HTR-8/SVneo (cell line): ENCODE measurements at regions not wholly inside any gene's neighbourhood (a gene's known extent, or its start where the extent isn't known, plus 50 kb on each side); places are given as distances from the start of the nearest gene placed in this dataset.

Experiments
- DNase-seq: peaks from one replicate; pipeline ENCODE4 v3.0.0; 2011; ENCODE audit warnings: low spot score, mixed read lengths; ENCODE audit not compliant: insufficient read length
- FAIRE-seq: peaks from 2 replicates; lab custom pipeline; 2011; peaks lifted over from hg19 to GRCh38; lab: Jason Lieb, UNC

DNA sequence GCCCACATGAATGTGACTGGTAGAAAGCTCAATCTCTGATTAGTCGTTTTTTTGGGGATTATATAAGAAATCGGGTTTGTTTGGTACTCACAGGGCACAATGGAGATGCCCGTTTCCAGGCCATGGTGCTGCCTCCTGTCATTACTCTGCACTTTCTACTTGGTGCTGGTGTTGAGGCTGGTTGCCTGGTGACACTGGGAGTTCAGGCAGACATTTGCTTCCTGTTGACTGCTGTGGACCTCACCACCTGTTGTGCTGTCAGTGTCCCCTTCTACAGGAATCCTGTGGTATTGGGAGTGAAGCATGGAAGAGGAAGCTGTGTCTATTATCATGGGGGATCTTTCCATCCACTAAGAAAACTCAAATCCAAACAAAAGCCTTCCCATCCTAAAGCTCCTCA lies 227.2 kb upstream of the TBL1XR1 start:
- FAIRE-seq (no peak), DNase-seq (no peak)

GRCh38 chr3:177425042-177425441 lies 227.8 kb upstream of the TBL1XR1 start:
- no peak for DNase-seq
- FAIRE-seq: no peak

DNA sequence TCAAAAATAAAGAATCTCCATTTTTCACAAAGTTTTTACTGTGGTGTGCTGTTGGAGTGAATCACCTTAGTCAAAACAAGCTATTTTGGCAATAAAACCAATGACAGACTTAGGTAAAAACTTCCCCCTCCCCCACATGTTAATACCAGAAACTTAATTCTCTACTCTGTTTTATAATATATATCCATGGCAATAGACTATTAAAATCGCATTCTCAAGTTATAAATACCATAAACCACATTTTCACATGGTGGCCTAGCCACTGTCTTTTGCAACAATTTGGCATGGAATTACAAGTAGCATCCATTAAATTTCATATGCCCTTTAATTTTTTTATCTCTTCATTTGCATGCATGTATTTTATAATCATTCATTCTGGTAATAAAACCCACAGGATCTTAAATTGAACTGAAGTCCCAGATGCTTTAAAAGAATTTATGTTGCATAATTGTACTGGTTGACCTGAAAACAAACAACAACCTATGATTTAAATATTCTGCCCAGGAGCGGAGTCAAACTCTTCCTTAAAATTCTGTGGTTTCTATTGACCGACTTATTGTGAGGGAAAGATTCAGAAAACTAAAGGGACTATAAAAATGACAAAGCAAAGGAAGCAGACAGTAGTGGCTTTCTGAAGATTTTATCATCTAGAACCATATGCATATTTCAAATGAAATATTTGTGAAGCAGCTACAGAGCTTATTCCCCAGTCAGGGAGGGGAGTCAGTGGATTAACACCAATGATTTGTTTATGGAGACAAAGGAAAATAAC lies 229.0 kb upstream of the TBL1XR1 start:
- no peak for DNase-seq
- no peak for FAIRE-seq

GRCh38 chr3:177426878-177427495 lies 229.7 kb upstream of the TBL1XR1 start:
- FAIRE-seq (no peak), DNase-seq (no peak)

- FAIRE-seq (no peak), DNase-seq (no peak)
These were observed 230.3 kb upstream of the TBL1XR1 start for GRCh38 chr3:177427540-177427939.

- DNase-seq (no peak), FAIRE-seq (no peak)
These were observed 231.8 kb upstream of the TBL1XR1 start for GRCh38 chr3:177429079-177429478.

- FAIRE-seq: no peak
These were observed 232.5 kb upstream of the TBL1XR1 start for GRCh38 chr3:177429771-177430170.

GRCh38 chr3:177430653-177431052 lies 233.4 kb upstream of the TBL1XR1 start:
- FAIRE-seq: no peak

More at GRCh38 chr3:177429771-177430170, 232.5 kb upstream of the TBL1XR1 start:
- DNase-seq: no peak

DNA sequence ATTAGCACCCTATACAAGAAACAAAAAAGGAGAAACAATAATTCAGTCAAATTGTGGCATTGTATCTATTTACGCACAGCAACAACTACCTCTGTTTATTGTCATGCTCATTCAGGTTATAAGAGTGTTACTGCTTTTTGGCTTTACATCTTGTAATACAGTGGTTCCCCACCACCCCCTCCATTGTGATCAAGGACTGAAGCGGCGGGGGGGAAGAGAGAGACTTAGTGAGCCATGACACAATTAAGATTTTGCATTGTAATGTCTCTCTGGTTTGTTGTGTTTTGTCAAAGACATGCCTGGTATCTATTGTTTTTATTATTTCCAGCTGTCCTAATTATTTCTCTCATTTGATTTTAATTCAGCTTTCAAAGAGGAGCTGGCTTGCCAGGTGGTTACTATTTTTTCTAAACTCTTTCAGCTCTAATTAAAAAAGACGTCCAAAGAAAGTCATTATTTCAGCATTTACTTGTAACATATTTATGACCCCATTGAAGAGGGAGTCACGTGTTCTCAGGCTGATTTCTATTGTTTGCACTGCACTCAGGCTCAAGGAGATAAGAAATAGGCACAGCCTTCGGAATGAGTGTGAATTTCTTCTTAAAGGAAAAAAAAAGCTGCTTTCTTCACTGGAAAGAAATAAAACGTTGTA lies 234.4 kb upstream of the TBL1XR1 start:
- DNase-seq (no peak), FAIRE-seq (no peak)

More at GRCh38 chr3:177430653-177431052, 233.4 kb upstream of the TBL1XR1 start:
- no peak for DNase-seq

DNA sequence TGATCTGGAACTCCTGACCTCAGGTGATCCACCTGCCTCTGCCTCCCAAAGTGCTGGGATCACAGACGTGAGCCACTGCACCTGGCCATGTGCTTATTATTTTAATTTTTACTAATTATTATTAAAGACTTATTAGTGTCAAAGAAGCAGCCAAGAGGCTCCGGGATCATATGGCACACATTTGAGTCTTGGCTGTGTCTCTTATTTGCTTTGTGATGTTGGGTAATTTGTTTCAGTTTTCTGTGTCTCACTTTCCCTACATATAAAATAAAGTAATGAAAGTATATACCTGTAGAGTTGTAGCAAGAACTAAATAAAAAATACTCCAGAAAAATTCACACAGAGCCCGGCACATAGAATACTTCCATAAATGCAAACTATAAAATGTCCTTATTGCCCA lies 238.0 kb upstream of the TBL1XR1 start:
- no peak for DNase-seq
- FAIRE-seq: no peak

- DNase-seq (no peak), FAIRE-seq (no peak)
These were observed 240.4 kb upstream of the TBL1XR1 start for GRCh38 chr3:177437513-177438337.

DNA sequence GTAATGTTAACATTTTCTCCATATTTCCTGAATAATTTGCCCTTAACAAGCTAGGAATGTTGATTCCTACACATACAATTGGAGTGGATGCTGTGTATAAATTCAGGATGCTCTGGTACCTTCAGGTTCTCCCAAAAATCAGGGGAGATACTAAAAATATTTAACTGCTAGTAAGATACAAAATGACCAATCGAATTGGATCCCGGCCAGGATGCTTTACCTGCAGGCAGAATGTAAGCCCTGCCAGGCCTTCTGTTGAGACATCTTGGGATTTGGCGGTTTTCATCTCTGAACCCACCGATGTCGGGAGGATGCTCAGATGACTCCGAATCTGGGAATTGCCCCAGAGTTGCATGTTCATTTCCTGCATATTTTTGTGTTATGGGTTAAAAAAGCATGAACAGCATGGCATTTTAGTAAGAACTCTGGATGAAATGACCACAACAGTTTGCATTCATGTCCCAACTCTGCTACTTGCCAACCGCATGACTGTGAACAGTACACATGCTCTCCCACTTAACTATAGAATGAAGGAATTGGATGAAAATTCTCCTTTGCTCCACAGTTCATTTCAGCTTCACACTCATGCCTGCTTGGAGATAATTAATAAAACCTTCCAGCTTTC lies 241.4 kb upstream of the TBL1XR1 start:
- FAIRE-seq (no peak), DNase-seq (no peak)

DNA sequence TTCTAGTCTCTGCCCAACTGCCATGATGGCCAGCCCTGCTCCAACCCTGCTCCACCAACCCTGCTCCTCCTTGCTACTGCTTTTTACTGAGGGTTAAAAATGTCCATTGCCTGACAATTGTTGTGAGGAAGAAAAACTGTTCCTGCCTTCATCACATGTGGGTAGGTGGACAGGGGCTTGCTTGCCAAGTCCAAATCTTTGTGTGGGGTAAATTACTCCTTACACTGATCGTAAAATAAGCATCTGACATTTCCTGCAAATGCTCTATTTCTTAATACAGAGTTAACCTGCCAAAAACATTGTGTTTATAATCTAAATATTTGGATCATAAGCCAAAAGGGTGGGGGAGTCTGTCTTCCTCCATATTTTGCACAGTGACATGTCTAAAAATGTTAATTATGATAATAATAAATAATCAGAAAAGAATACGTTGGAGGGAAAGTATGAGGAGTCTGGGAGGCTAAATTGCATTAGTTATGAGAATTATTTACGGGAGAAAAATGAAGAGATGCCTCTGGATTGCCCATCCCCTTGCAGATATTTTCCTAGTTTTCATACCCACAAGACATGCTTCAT lies 242.5 kb upstream of the TBL1XR1 start:
- DNase-seq: no peak
- FAIRE-seq: no peak

- no peak for FAIRE-seq
- DNase-seq: no peak
These were observed 243.3 kb upstream of the TBL1XR1 start for GRCh38 chr3:177440456-177441104.

DNA sequence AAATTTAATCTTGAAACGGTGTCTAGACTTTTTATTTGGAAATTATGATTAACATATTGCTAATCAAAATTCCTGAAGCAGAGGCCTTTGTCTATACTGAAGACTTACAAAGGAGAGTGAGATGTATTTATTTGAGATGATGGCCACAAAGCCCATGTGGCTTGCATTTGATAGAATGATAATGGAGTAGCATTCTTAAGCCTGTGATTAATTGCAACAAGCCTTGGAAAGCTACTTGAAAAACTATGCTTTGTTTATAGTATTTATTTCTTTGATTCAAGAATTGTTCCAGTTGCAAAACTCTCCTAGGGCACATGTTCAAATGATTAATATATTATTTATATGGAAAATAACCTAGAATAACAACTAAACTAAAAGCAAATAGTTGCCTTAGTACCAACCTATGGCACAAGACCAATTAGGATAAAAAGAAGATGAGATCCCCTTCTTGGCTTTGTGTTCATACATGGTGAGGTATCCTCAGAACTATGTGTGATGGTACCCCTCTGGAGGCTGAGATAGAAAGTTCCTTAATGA lies 244.1 kb upstream of the TBL1XR1 start:
- FAIRE-seq: no peak
- DNase-seq: no peak

DNA sequence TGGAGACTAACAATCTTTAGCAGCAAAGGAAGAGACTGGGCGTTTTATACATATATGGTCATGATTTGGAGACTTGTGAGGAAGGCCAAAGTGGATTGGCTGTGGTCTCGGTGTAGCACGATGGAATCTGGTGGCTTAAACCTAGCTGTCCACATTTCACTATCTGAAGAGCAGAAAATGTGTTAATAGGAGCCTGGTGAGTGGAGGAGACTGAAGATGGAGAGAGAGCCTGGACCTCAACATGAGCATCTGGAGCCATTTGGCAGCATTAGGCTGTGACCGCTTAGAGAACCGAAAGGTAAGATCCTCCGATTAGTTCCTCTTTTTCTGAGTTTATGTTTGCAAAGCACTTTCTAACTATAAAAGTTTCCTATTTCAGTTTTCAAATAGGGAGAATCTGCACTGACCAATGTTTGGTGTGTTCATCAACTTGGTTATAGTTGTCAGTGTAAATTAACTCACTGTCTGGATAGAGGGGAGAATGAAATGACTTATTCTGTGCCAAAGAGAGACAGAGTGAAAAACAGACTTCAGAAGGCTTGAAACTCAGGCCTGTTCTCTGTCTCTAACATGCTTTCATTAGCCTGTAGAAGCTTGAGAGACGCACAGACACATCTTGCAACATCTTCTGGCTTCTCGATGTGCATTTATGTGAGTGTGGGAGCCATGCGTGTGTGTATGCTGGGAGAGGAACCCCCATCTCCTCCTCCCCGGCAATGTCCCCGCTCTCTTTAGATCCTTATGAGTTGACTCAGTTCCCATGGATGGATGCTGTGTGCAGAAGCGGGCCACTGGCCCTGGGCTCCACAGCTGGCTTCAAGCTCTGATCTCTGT lies 244.7 kb upstream of the TBL1XR1 start:
- no peak for FAIRE-seq
- no peak for DNase-seq

GRCh38 chr3:177443469-177443868 lies 246.2 kb upstream of the TBL1XR1 start:
- FAIRE-seq: peak; percentile 42
- peak; percentile 70 for DNase-seq

GRCh38 chr3:177444696-177445095 lies 247.4 kb upstream of the TBL1XR1 start:
- no peak for FAIRE-seq
- DNase-seq: no peak
